ENCODE measurements at regions not wholly inside any gene's neighbourhood (a gene's known extent, or its start where the extent isn't known, plus 50 kb on each side); places are given as distances from the start of the nearest gene placed in this dataset.

DNA sequence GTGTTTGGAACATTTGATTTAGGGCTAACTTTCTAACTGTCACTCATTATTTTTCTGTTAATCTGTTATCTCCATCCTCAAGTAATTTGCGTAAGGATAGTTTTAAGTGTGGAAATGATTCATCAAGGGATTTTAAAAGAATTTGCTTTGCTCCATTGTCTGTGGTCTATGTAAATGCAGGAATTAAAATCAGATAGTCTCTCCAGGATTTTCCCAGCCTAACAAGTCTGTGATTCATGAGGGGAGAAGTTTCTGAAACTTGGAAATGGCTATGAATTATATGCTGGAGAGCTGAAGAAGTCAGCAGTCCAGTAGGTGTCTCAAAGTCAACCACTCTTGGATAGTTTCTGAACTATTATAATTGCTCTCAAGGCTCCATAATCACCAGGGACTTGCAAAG is 264.5 kb downstream of the MRPL39 start:
- Histone ChIP-seq H3K23me2 (ENCODE audit: low read depth, low read length) (no peaks in the 10 kb centered on the region), H4K91ac (replicated peaks; ENCODE audit: insufficient read length, low read length) (no peak overlapping the region), H2BK12ac (ENCODE audit: low read depth, low read length) (no peak overlapping the region)

More for the DNA sequence above, 264.5 kb downstream of the MRPL39 start:
- no peaks in the 10 kb centered on the region for H3K27me3 ChIP-seq (replicated peaks in 1 of 4; ENCODE audit: control insufficient read depth in 3 of 4, extremely low read depth in 1 of 4, insufficient read depth in 3 of 4, low read length in 3 of 4)
- H2AK5ac ChIP-seq (ENCODE audit: low read depth, low read length): no peak overlapping the region
- H3K79me2 ChIP-seq (ENCODE audit: control insufficient read depth in 1 of 2, insufficient read depth in 2 of 2, low read length in 2 of 2): no peaks in the 10 kb centered on the region
- no peak overlapping the region for H2BK15ac ChIP-seq (ENCODE audit: low read length)
- H3K4me1 ChIP-seq (replicated peaks in 1 of 4; ENCODE audit: control insufficient read depth in 3 of 4, insufficient read depth in 4 of 4, low read length in 3 of 4): peaks cover 0 to 4% (median 0%) of the 10 kb centered on the region in 4 experiments; a peak in 4 of 7 replicates
- no peak overlapping the region for H3K27ac ChIP-seq (ENCODE audit: low read depth, low read length)
- no peak overlapping the region for H2BK120ac ChIP-seq (replicated peaks; ENCODE audit: low read depth, low read length)
- no peak overlapping the region for H3K9ac ChIP-seq (replicated peaks in 1 of 4; ENCODE audit: extremely low read depth in 1 of 4, low read depth in 3 of 4, low read length in 3 of 4)
- DNase-seq (ENCODE audit: low read depth in 1 of 2, low spot score in 2 of 2) (no peak), FAIRE-seq (no peak)
- no peak overlapping the region for H4K8ac ChIP-seq (ENCODE audit: extremely low read depth, insufficient read depth, low read length)
- no peak overlapping the region for H3K14ac ChIP-seq (ENCODE audit: insufficient read length)
- 100% methylated on average over 1 of the region's 1 CpG; no CpG with 5 or more reads in 1 of the 2 experiments for WGBS, 2 experiments (ENCODE audit: extremely low coverage in 1 of 2, insufficient coverage in 1 of 2, insufficient read length in 1 of 2, insufficient replicate concordance in 2 of 2, low coverage in 1 of 2, low lambda C conversion rate in 2 of 2, missing lambda C conversion rate in 1 of 2)
- no peak overlapping the region for H2BK20ac ChIP-seq (ENCODE audit: low read length)
- H3K79me1 ChIP-seq (ENCODE audit: low read depth, low read length): no peaks in the 10 kb centered on the region
- no peak overlapping the region for H3K23ac ChIP-seq (ENCODE audit: insufficient read length)
- H3K56ac ChIP-seq (replicated peaks; ENCODE audit: insufficient read length, low read depth, low read length): no peak overlapping the region
- H4K20me1 ChIP-seq (replicated peaks in 1 of 2; ENCODE audit: control insufficient read depth in 1 of 2, insufficient read depth in 2 of 2, low read length in 2 of 2): no peaks in the 10 kb centered on the region
- H3K36me3 ChIP-seq (ENCODE audit: control insufficient read depth in 2 of 4, insufficient read depth in 4 of 4, low read length in 3 of 4): no peaks in the 10 kb centered on the region
- no peak overlapping the region for H3K4me2 ChIP-seq (ENCODE audit: insufficient read depth in 1 of 2, low read depth in 2 of 2, low read length in 2 of 2)
- H2AFZ ChIP-seq (ENCODE audit: low read length): no peak overlapping the region
- H3K9me3 ChIP-seq (ENCODE audit: insufficient read depth in 2 of 2, low read depth in 1 of 2, low read length in 1 of 2): no peaks in the 10 kb centered on the region
- POLR2A ChIA-PET (ENCODE audit: partially characterized antibody): no interaction called here
- TF ChIP-seq CTBP2 (IDR thresholded peaks at IDR 0.05; ENCODE audit: borderline replicate concordance, insufficient read depth, insufficient read length, low read length): no peak
- TF ChIP-seq CHD1 (IDR thresholded peaks at IDR 0.05; ENCODE audit: low read depth, low read length): no peak
- TF ChIP-seq TBP (IDR thresholded peaks at IDR 0.05; ENCODE audit: low read depth, low read length): no peak
- no peak for TF ChIP-seq POLR2A (IDR thresholded peaks at IDR 0.05; ENCODE audit: control extremely low read depth in 1 of 2, low read depth in 2 of 2, low read length in 2 of 2)
- no peak for TF ChIP-seq CBX5 (IDR thresholded peaks at IDR 0.05; ENCODE audit: low read depth, low read length)
- TF ChIP-seq CHD2 (IDR thresholded peaks at IDR 0.05; ENCODE audit: low read length): no peak
- TF ChIP-seq, protein P1, sequence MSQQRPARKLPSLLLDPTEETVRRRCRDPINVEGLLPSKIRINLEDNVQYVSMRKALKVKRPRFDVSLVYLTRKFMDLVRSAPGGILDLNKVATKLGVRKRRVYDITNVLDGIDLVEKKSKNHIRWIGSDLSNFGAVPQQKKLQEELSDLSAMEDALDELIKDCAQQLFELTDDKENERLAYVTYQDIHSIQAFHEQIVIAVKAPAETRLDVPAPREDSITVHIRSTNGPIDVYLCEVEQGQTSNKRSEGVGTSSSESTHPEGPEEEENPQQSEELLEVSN (IDR thresholded peaks at IDR 0.05): no peak
- no peak for TF ChIP-seq RAD21 (IDR thresholded peaks at IDR 0.05 in 1 of 2, conservative IDR thresholded peaks at IDR 0.05 in 1 of 2; ENCODE audit: low read depth in 2 of 2, low read length in 2 of 2)
- no peak for TF ChIP-seq YY1 (IDR thresholded peaks at IDR 0.05; ENCODE audit: low read depth, low read length)
- no peak for TF ChIP-seq JUND (IDR thresholded peaks at IDR 0.05; ENCODE audit: low read length)
- no peak for TF ChIP-seq KDM4A (IDR thresholded peaks at IDR 0.05; ENCODE audit: low read depth, low read length, severe bottlenecking)
- TF ChIP-seq HDAC2 (IDR thresholded peaks at IDR 0.05; ENCODE audit: borderline replicate concordance in 1 of 2, low read depth in 2 of 2, low read length in 2 of 2): no peak
- H3K4me3 ChIP-seq (ENCODE audit: extremely low read depth in 1 of 4, insufficient read depth in 2 of 4, low read depth in 3 of 4, low read length in 4 of 4): no peak overlapping the region
- H2BK5ac ChIP-seq (ENCODE audit: low read depth, low read length): no peak overlapping the region
- no peak overlapping the region for H3K18ac ChIP-seq (ENCODE audit: extremely low read depth, low read length)
- H4K5ac ChIP-seq (ENCODE audit: insufficient read length, low read depth, low read length): no peak overlapping the region
- CTCF ChIA-PET (ENCODE audit: partially characterized antibody): no interaction called here
- no peak overlapping the region for H3K4ac ChIP-seq (replicated peaks; ENCODE audit: insufficient read length, low read depth, low read length)
